HuH-7 (cell line): ENCODE measurements at regions not wholly inside any gene's neighbourhood (a gene's known extent, or its start where the extent isn't known, plus 50 kb on each side); places are given as distances from the start of the nearest gene placed in this dataset.
A peak's percentile ranks its signal among the peaks of the same experiment; 100 is the strongest.

ENCODE experiments used
- DNase-seq: peaks from one replicate; pipeline ENCODE4 v3.0.0; 2011; ENCODE audit warnings: low spot score

DNA sequence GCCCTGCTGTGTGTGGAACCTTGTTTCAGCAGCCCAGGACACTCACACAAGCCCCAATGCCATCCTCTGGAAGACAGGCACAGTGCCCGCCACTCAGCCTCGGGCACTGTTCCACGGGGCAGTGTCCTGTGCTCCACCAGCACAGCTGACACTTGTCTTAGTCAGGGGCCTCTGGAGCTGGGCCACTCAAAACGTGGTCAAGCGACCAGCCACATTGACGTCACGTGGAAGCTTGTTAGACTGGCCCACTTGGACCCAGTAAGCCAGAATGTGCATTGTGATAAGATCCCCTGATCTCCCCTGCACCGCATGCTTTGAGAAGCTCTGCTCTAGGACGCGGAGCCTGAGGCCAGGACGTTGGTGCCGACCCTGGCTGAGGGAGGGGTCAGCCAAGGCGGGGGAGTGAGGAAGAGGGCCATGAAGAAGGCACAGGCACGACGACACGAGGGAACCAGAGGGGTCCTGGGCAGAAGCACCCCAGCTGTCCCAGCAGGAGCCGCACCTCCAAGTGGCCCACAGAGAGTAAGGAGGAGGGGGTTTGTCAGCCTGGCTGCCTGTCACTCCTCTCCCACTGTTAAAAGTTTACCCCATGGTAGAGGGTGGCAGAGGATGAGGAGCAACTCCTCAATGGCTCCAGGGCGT lies 64.6 kb downstream of the LINC01488 start:
- DNase-seq = peak; percentile 35

DNA sequence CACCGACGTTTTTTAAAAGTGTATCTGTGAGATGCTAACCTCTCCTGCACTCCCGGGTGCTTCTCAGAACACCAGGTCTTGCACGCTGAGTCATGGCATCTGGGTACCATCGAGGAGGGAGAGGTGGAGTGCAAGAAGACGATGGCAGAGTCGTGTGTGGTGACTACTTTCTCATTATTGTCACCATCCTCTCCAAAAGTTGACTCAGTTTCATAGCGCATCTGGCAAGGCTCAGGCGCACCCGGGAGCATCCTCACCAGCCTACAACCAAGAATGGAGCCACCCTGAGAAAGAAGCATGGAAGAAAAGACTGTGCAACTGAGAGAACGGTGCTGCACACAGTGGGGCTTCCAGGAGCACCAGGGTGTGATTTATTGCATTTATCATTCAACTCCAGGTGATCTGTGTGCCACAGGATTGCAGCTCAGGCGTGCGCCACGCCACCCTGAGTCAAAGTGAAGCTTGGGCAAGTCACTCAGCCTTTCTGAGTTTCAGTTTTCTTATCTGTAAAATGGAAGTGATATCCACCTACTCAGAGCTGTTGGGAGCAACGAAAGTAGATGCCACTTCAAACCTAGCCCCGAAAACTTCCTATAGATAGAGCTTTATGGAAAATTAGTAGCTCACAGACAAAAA lies 65.4 kb downstream of the LINC01488 start:
- peak; percentile 24 for DNase-seq

DNA sequence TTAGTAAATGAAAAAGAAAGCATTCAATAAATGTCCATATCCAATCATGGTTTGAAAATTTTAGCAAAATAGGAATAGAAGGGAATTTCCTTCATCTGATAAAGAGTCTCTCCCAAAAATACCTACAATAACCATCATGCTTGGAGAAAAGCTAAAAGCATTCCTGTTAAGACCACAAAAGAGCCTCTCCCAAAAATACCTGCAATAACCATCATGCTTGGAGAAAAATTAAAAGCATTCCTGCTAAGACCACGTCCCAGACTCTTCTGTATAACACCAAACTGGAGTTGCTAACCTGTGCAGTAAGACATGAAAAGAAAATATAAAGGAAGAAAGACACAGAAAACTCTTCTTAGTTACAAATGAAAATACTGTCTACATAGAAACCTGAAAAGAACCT lies 69.4 kb downstream of the LINC01488 start:
- no peak for DNase-seq

DNA sequence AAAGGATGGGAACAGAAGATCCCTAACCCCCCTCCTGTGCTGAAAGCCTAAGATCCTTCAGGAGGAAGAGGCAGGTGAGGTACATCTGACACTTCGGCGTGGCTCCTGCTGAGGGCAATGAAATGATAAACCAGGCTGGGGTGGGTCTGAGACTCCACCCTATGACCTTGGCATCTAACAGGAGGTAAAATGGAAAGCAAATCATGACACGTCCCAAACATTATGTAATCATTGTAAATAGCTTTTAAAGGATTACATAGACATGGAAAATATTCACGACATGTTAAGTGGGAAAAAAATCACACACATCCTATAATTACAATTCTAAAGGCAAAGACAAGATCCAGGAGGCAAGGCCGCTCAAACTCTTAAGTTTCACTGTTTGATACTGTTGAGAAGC lies 70.5 kb downstream of the LINC01488 start:
- DNase-seq = no peak

DNA sequence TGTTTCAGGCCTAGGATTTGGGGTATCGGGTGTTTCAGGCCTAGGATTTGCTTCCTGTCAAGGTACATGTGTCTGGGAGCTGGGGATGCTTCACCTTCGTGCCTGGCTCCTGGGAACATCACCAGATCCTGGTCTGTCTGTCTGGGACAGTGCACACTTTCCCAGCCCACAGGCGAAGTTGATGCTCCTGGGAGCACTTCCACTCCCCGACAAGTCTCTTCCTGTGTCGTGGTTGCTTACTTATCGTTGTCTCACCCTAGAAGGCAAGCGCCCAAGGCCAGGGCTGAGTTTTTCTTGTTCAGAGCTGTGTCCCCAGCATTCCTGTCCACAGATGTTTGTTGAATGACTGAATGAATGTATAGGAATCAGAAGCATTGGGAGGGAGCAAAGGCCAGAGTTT lies 71.5 kb downstream of the LINC01488 start:
- DNase-seq = no peak

DNA sequence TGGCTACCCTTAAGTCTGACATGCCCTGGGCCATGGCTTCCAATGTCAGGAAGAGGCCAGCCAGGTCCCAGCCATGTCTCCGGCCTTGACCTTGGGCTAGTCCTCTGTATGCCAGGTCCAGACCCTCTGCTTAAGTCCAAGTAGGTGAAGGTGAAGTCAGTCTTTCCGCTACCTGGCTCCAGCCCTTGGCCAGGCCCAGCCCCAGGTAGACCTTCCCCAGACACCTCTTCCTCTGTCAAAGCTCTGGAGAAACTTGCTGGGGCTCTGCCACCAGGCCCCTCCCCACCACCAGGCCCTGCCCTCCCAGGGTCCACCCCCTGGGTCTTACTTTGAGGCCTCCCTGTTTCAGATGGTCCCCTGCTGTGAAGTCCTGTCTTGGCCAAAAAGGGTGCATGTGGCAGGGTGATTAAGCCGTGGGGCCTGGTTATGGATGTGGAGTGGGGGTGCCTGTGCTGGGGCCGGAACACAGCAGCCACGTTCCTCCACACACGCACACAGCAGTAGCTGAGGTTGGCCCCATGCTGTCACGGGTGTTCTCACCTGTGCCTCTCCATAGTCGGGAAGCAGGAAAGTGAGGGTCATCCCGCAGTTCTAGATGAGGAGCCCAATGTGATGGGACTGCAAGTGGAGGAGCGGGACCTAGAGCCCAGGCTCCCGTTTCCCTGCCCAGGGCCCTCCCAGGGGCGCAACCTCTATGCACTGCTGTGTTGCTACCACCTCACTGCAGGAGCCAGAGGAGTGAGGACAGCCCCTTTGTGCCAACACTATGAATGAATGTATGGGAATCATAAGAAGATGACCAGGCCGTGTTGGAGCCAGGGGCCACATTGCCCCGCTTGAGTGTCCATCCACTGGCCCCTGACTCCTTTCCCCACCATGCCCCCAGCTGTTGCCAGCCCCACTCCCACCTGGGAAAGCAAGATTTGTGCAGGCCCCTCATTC lies 72.2 kb downstream of the LINC01488 start:
- no peak for DNase-seq

DNA sequence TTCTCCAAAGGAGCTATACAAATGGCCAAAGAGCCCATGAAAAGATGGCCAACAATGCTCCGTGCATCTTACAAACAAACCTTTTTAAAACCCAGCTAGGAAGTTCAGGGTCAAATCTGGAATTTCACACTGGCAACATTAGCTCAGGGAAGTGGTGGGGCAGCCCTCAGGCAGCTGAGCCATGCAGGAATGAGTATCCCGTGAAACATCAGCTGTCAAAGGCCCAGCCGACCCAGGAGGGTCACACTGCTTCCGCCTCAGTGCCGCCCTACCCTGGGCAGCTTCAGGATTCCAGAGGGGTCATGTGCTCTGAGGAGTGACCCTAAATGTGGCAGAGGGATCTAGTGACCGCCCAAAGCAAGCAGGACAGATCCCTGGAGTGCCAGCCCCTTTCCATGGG lies 73.4 kb downstream of the LINC01488 start:
- DNase-seq = no peak

DNA sequence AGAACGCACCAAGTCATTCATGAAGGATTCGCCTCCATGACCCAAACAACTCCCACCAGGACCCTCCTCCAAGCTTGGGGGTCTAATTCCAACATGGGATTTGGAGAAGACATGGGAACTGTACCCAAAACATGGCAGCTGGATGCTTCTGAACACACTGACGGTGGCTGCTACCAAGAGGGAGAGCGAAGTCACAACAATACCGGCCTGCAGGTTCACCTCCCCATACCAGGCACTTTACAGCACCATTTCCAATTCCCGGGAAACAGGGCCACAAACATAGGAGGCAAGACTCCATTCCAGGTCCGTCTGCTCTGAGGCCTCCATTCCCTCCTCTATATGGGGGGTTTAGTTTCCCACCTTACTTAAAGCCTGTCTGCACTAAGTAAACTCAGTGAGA lies 75.8 kb downstream of the LINC01488 start:
- no peak for DNase-seq

DNA sequence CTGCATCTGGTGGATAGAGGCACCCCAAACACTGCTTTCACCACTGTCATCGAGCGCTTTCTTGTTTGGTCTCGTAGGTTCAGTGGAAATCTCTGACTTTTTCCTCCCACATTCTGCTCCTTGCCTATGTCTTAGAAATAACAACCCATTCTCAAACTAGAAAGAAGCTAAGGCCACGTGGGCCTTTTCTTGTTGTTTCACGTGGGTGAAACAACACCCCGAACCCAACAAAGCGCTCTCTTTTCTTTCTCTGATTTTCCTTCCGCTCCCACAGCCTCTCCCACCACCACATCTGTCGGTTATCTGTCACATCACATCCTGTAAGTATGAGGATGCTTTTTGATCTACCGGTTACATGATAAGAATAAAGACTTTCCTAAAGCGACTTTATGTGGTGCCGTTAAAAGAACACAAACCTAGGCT lies 77.1 kb downstream of the LINC01488 start:
- DNase-seq = no peak

DNA sequence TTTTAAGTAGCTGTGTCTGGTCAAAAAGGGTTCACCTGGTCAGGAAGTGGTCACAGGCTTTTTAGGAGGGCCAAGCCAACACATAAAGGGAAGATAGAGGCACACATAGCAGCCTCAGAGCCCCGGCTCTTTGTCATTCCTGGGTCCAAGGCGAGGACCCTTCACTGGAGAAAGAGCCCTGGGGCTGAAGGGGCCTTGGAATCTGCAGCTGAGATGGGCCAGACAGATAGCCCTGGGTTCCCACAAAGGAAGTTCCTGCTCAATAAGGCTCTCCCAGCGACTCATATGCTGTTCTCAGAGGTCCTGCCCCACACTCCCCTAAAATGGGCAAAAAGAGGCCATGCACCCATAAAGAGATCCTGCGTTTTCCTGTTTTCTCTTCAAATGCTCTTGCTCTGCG lies 77.7 kb downstream of the LINC01488 start:
- no peak for DNase-seq

DNA sequence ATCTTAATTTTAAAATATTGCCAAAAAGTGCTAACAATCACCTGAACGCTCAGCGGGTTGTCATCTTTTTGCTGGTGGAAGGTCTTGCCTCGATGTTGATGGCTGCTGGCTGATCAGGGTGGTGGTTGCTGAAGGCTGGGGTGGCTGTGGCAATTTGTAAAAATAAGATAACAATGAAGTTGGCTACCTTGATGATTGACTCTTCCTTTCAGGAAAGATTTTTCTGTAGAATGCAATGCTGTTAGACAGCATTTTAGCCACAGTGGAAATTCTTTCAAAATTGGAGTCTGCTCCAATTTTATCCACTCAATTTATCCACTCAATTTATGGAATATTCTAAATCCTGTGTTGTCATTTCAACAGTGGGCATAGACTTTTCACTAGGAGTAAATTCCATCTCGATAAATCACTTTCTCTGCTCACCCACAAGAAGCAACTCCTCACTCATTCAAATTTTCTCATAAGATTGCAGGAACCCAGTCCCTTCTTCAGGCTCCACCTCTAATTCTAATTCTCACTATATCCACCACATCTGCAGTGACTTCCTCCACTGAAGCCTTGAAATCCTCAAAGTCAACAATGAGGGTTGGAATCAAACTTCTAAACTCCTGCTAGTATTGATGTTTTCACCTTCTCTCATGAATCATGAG lies 78.8 kb downstream of the LINC01488 start:
- no peak for DNase-seq

DNA sequence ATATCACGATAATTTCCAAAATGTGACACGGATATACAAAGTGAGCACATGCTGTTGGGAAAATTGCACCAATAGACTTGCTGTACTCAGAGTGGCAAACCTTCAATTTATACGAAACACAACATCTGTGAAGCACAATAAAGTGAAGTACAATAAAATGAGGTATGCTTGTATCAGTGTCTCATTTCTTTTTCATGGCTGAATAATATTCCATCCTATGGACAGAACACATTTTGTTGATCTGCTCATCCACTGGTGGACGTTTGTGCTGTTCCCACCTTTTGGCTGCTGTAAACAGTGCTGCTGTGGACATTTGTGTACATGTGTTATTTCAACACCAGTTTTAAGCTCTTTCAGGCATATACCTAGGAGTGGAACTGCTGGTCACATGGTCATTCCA lies 78.7 kb upstream of the CCND1 start:
- DNase-seq = no peak

DNA sequence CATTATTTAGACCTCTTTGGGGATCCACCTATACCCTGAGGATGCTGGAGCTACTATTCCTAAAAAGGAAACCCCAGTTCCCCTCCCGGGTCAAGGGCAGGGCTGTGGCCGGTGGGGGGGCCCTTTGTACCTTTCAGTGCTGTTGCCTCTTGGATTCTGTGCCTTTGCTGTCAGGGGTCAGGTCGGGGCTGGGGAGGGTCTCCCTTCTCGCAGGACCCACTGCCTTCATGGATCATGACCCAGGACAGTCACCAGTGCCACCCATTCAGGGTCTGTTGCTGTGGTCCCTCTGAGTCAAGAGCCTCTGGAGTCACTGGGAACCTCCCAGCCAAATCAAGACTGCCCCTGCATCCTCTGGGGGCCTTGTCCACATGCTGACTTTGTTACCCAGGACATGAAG lies 78.1 kb upstream of the CCND1 start:
- DNase-seq = no peak

DNA sequence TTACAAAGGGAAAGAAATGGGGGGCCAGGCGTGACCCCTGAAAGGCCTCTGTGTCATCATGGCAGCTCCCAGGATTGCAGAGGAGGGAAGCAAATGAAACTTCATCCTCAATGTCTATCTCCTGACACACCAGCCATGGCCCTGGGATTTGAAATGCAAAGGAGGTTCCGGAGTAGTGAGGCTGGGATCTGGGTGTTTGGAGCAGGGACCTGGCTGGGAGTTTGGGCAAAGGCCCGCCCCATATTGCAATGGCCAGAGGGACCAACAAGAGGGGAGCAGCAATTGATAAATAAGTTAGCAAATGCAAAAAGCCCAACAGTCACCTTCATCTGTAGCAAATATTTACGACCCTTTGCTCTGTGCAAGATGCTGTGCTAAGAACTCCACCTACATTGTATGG lies 77.7 kb upstream of the CCND1 start:
- no peak for DNase-seq

DNA sequence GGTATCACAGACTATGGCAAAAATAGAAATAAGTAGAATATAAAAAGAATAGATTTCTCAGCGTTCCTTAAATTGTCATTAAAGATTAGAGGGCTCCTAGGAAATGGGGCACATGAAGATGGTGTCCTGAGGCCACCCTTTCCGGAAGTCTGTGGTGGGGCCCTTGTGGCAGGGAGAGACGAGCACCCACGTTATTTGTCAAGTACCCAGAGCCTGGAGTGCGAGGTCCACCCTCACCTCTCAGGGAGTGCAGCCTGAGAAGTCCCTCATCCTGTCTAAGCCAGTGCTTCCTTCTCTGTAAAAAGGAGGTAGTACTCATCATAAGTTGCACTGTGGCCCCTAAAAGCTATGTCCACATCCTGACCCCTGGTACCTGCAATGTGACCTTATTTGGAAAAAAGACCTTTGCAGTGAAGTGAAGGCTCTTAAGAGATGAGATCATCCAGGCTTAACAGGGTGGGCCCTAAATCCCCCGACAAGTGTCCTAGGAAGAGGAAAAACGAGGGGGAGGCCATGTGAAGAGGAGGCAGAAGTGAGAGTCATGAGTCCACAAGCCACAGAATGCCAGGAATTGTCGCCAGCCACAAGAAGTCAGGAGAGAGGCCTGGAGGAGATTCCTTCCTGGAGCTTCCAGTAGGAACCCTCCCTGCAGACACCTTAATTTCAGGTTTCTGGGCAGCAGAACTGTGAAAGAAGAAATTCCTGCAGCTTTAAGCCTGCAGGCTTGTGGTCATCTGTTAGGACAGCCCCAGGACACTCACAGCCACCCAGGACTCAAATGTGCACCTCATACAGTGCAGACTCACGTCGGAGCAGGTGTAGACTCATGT lies 76.8 kb upstream of the CCND1 start:
- DNase-seq = no peak

DNA sequence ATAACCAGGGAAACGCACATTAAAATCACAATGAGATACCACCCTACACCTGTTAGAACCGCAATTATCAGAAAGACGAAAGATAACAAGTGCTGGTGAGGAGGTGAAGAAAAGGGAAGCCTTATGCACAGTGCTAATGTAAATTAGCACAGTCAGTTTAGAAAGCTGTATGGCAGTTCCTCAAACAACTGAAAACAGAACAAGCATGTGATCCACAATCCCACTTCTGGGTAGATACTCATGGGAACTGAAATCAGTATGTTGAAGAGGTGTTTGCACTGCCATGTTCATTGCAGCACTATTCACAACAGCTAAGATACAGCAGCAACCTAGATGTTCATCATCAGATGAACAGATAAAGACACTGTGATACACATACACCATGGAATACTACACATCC lies 75.0 kb upstream of the CCND1 start:
- DNase-seq = no peak

DNA sequence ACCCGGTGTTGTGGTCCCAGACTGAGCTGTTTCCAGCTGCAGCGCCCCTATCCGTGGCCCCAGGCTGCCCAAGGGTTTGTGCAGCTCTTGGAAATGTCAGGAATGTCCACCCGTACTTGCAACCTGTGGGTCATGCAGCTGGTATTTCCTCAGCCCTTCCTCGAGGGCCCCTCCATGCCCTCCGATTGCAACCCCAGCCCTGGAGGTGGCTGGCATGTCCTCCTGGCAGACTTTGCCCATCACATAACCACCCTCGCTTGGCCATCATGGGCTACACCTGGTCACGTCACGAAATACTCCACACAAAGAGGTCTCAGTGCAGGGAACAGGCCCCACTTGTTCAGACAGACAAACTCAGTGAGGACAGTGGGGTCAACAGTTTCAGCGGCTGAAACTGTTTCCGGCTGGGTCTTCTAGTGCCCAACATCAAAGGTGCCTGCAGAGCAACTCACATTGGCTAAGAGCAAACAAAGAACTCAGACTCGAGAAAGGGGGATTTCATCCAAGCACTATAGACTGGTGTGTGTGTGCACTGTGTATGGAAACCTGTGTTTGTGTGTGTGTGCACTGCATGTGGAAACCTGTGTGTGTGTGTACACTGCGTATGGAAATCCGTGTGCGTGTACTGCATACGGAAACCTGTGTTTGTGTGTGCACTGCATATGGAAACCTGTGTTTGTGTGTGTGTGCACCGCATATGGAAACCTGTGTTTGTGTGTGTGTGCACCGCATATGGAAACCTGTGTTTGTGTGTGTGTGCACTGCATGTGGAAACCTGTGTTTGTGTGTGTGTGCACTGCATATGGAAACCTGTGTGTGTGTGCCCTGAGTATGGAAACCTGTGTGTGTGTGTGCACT lies 72.8 kb upstream of the CCND1 start:
- DNase-seq = no peak

DNA sequence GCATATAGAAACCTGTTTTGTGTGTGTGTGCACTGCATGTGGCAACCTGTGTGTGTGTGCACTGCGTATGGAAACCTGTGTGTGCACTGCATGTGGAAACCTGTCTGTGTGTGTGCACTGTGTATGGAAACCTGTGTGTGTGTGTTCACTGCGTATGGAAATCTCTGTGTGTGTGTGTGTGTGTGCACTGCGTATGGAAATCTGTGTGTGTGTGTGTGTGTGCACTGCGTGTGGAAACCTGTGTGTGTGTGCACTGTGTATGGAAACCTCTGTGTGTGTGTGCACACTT lies 72.2 kb upstream of the CCND1 start:
- no peak for DNase-seq

DNA sequence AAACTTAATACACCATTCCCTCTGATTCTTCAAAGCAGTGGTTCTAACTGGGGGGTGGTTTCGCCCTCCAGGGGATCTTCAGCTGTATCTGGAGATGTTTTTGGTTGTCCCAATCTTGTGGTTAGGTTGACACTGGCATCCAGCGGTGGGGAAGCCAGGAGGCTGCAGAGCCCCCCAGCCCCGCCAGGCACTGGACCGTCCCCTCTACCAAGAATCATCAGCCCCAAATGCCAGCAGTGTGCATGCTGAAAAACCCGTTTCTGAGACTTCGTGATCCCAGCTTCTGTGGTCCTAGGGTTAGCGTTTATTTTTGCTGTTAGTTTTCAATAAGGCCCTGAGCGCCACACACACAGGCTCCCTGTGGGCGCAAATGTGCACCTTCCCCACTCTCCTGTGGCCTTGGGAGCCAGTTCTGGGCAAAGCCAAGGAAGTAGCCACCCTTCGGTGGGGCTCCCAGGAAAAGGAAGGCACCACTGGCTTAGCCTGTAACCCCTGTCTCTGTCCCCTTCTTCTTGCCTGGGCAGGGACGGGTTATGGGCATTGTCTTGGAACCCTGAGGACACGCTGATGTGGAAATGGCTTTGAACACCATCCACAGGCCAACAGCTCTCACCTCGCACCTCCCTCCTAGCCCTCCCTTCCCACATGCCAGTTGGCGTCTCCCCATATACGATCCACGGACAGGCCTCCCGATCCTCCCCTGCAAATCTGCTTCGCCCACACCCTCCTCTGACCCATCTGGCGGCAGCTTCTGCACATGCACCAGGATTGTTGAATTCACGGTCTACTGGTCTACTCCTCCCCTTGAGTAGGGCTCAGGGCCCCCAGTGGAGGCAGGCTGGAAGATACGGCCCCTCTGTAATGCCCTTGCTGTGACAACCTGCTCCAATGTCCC lies 71.4 kb upstream of the CCND1 start:
- DNase-seq = no peak
